K562 (cell line): ENCODE measurements at regions not wholly inside any gene's neighbourhood (a gene's known extent, or its start where the extent isn't known, plus 50 kb on each side); places are given as distances from the start of the nearest gene placed in this dataset.

ENCODE experiments used
- ATAC-seq: fragments of 200-7000 bp; cut with Tn5 transposase; 3 replicates; pipeline ENCODE4 v1.9.1; 2020; ENCODE audit warnings: moderate library complexity
- BruUV-seq: library from RNA; stranded (reverse); fragments of 400-500 nt; replicated peaks from 2 replicates; lab custom pipeline; 2021; lab: Mats Ljungman, UMichigan
- CTCF ChIA-PET: fragments of 300-600 bp; formaldehyde crosslinking; extraction: SDS; loops from one replicate; lab custom pipeline; 2021; ENCODE audit warnings: low intra/inter-chr PET ratio; lab: Yijun Ruan, JAX
- POLR2A ChIA-PET: fragments of 300-600, 350-650 bp; sonication (Branson Sonifier 250); formaldehyde crosslinking; extraction: SDS; loops from one replicate; lab custom pipeline; 2021; ENCODE audit warnings: antibody characterized with exemption, inconsistent platforms; lab: Yijun Ruan, JAX
- DNase-seq, 4 experiments: peaks; one replicate each; pipeline versions ENCODE4 v3.0.0 to v3.0.0-alpha.2; 2011 to 2018; ENCODE audit warnings: low spot score in 3 of 4, mixed read lengths in 3 of 4; ENCODE audit errors: extremely low read depth in 1 of 4
- FAIRE-seq: peaks from 2 replicates; lab custom pipeline; 2011; peaks lifted over from hg19 to GRCh38; lab: Jason Lieb, UNC
- H2AFZ ChIP-seq: 2 replicates; pipeline ENCODE4 v1.6.0; 2011; ENCODE audit warnings: low read depth, low read length, control low read depth, inconsistent platforms
- H3K27ac ChIP-seq: fragments of 200-600 bp; 3 replicates; pipeline ENCODE4 v1.8.0; 2011; ENCODE audit warnings: low read depth, mild to moderate bottlenecking, control low read depth, inconsistent platforms, low read length, moderate library complexity, mixed read lengths; ENCODE audit errors: extremely low read depth
- H3K27me3 ChIP-seq, 2 experiments: fragments of 300-600 bp in 1 of 2; 2 replicates in 1 of 2; 3 replicates in 1 of 2; pipeline versions ENCODE4 v1.6.0 to v1.8.0; 2011; ENCODE audit warnings: inconsistent platforms in 2 of 2, low read length in 2 of 2, mild to moderate bottlenecking in 1 of 2, mixed read lengths in 1 of 2, moderate library complexity in 1 of 2; ENCODE audit not compliant: control insufficient read depth in 2 of 2, insufficient read depth in 2 of 2
- H3K36me3 ChIP-seq: fragments of 300-600 bp; 3 replicates; pipeline ENCODE4 v1.8.0; 2011; ENCODE audit warnings: mild to moderate bottlenecking, low read length, inconsistent platforms; ENCODE audit not compliant: control insufficient read depth, insufficient read depth
- H3K4me1 ChIP-seq, 2 experiments: fragments of 200-600 bp in 1 of 2; replicated peaks in 1 of 2; 2 replicates in 1 of 2; 3 replicates in 1 of 2; pipeline versions ENCODE4 v1.5.1 to v1.8.0; 2011; ENCODE audit warnings: inconsistent platforms in 2 of 2, low read length in 2 of 2, mild to moderate bottlenecking in 1 of 2, mixed read lengths in 1 of 2, moderate library complexity in 1 of 2; ENCODE audit not compliant: control insufficient read depth in 2 of 2, insufficient read depth in 2 of 2
- H3K4me2 ChIP-seq: 2 replicates; pipeline ENCODE4 v1.6.1; 2011; ENCODE audit warnings: low read length, control low read depth, inconsistent platforms, mixed read lengths; ENCODE audit not compliant: insufficient read depth
- H3K4me3 ChIP-seq: fragments of 200-600 bp; sonication (generic), shearing (Covaris generic); 2 replicates; pipeline ENCODE4 v1.5.1; 2016; ENCODE audit warnings: control low read depth, inconsistent platforms
- H3K79me2 ChIP-seq: fragments of 200-600 bp; 3 replicates; pipeline ENCODE4 v1.8.0; 2011; ENCODE audit warnings: low read length, inconsistent platforms; ENCODE audit not compliant: control insufficient read depth, insufficient read depth
- H3K9ac ChIP-seq, 2 experiments: 2 replicates each; pipeline versions ENCODE4 v1.6.0 to v1.6.1; 2011; ENCODE audit warnings: low read depth in 2 of 2, low read length in 2 of 2, control low read depth in 1 of 2, inconsistent platforms in 1 of 2, mild to moderate bottlenecking in 1 of 2, mixed read lengths in 1 of 2; ENCODE audit not compliant: insufficient read depth in 1 of 2
- H3K9me1 ChIP-seq: one replicate; pipeline ENCODE4 v1.6.0; 2011; ENCODE audit warnings: inconsistent platforms, mild to moderate bottlenecking, low read length, moderate library complexity; ENCODE audit not compliant: control insufficient read depth, insufficient read depth
- H3K9me3 ChIP-seq: replicated peaks from 2 replicates; pipeline ENCODE4 v1.5.1; 2011; ENCODE audit warnings: low read depth, low read length, inconsistent platforms; ENCODE audit not compliant: control insufficient read depth, insufficient read depth
- H4K20me1 ChIP-seq: replicated peaks from 2 replicates; pipeline ENCODE4 v1.6.1; 2011; ENCODE audit warnings: low read length, inconsistent platforms, mixed read lengths; ENCODE audit not compliant: control insufficient read depth, insufficient read depth
- ARID1B ChIP-seq: fragments of 450-650 bp; IDR thresholded peaks from 2 replicates; pipeline ENCODE4 v1.6.1; 2016; ENCODE audit warnings: antibody characterized with exemption, mild to moderate bottlenecking, inconsistent platforms
- HMG20B ChIP-seq: fragments of 250-450 bp; sonication (Bioruptor Pico); IDR thresholded peaks from 2 replicates; pipeline ENCODE4 v1.5.0; 2021; ENCODE audit warnings: mild to moderate bottlenecking
- NCOA4 ChIP-seq: fragments of 450-650 bp; IDR thresholded peaks from 2 replicates; pipeline ENCODE4 v1.6.1; 2018; ENCODE audit warnings: mild to moderate bottlenecking; ENCODE audit not compliant: partially characterized antibody
- NCOR1 ChIP-seq: fragments of 450-650 bp; IDR thresholded peaks from 2 replicates; pipeline ENCODE4 v1.6.1; 2016; ENCODE audit warnings: mild to moderate bottlenecking, moderate library complexity
- ZFP1 ChIP-seq: fragments of 450-650 bp; formaldehyde crosslinking; IDR thresholded peaks from 2 replicates; pipeline ENCODE4 v1.4.0; 2020; ENCODE audit warnings: mild to moderate bottlenecking, mixed read lengths
- ZKSCAN8 ChIP-seq: fragments of 200-800 bp; sonication (Bioruptor generic); IDR thresholded peaks from 2 replicates; pipeline ENCODE4 v1.6.1; 2016; ENCODE audit warnings: missing genetic modification characterization, missing compliant biosample characterization
- ZNF444 ChIP-seq: fragments of 250-450 bp; sonication (Bioruptor Pico); IDR thresholded peaks from 2 replicates; pipeline ENCODE4 v1.4.0; 2020; ENCODE audit warnings: mild to moderate bottlenecking, moderate library complexity
- WGBS: fragments of 100-300 bp; shearing (Covaris generic); methylation state at CpG from one replicate; pipeline ENCODE4 v1.1.6; 2016; ENCODE audit warnings: low coverage, mixed read lengths; ENCODE audit not compliant: insufficient coverage; ENCODE audit errors: missing lambda C conversion rate; 5-methylcytosine and 5-hydroxymethylcytosine counted together
- in situ Hi-C: fragments of 300-500 bp; cut with MboI; formaldehyde crosslinking; loops from 4 replicates; pipeline ENCODE4 v1.15.0; 2018; ENCODE audit warnings: inconsistent platforms, mixed read lengths
- intact Hi-C: fragments of 100-400 bp; cut with micrococcal nuclease; formaldehyde crosslinking; loops from 2 replicates; pipeline ENCODE4 v1.14.2; 2022
- TF ChIP-seq, protein P1 (sequence below): sonication (generic); formaldehyde crosslinking; IDR thresholded peaks from 2 replicates; pipeline ENCODE4 v1.8.0; 2022; ENCODE audit warnings: missing genetic modification reagents, mild to moderate bottlenecking, borderline replicate concordance
- TF ChIP-seq, protein P2 (sequence below): fragments of 450-650 bp; IDR thresholded peaks from 2 replicates; pipeline ENCODE4 v1.6.1; 2016; ENCODE audit warnings: low read depth
- TF ChIP-seq, protein P3 (sequence below): IDR thresholded peaks from 2 replicates; pipeline ENCODE4 v1.6.1; 2012; ENCODE audit warnings: low read depth, low read length, improper control_type of control experiment, borderline replicate concordance

DNA sequence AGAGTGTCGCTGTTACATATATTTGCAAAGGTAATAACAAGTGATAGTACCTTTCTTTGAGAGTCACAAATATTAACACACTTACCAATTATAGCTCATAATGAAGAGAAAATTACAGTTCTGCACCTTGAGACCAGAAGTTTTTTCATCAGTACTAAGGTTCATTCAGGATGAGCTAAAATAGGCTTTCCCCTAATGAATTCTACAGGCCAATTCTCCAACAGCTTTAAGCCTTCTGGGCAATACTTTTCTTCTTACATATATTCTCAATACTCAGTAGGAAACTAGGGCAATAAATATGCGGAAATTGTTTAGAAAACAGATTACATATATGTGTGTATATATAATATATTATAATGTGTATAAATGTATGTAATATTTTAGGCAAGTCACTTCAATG lies 2672.8 kb upstream of the PCDH20 start:
- in situ Hi-C loops, result no loop called here
- 22% methylated on average over 2 of the region's 2 CpGs for WGBS

More for the DNA sequence above, 2672.8 kb upstream of the PCDH20 start:
- Histone ChIP-seq H3K9me1 (no peaks in the 10 kb centered on the region), H3K27me3 (no peaks in the 10 kb centered on the region), H4K20me1 (no peaks in the 10 kb centered on the region), H3K4me1 (no peaks in the 10 kb centered on the region), H3K9me3 (no peaks in the 10 kb centered on the region), H3K4me2 (no peak overlapping the region), H3K36me3 (no peaks in the 10 kb centered on the region), H3K79me2 (no peaks in the 10 kb centered on the region), H3K4me3 (no peak overlapping the region), H3K9ac (no peak overlapping the region), H3K27ac (no peak overlapping the region), H2AFZ (no peak overlapping the region)
- TF ChIP-seq ZFP1 (CRISPR knock-in tag), result no peak
- TF ChIP-seq, protein P1, sequence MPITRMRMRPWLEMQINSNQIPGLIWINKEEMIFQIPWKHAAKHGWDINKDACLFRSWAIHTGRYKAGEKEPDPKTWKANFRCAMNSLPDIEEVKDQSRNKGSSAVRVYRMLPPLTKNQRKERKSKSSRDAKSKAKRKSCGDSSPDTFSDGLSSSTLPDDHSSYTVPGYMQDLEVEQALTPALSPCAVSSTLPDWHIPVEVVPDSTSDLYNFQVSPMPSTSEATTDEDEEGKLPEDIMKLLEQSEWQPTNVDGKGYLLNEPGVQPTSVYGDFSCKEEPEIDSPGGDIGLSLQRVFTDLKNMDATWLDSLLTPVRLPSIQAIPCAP (CRISPR knock-in tag), result no peak
- TF ChIP-seq NCOA4, result no peak
- no peak for TF ChIP-seq ZKSCAN8 (CRISPR knock-in tag)
- TF ChIP-seq HMG20B (CRISPR knock-in tag), result no peak
- TF ChIP-seq, protein P2, sequence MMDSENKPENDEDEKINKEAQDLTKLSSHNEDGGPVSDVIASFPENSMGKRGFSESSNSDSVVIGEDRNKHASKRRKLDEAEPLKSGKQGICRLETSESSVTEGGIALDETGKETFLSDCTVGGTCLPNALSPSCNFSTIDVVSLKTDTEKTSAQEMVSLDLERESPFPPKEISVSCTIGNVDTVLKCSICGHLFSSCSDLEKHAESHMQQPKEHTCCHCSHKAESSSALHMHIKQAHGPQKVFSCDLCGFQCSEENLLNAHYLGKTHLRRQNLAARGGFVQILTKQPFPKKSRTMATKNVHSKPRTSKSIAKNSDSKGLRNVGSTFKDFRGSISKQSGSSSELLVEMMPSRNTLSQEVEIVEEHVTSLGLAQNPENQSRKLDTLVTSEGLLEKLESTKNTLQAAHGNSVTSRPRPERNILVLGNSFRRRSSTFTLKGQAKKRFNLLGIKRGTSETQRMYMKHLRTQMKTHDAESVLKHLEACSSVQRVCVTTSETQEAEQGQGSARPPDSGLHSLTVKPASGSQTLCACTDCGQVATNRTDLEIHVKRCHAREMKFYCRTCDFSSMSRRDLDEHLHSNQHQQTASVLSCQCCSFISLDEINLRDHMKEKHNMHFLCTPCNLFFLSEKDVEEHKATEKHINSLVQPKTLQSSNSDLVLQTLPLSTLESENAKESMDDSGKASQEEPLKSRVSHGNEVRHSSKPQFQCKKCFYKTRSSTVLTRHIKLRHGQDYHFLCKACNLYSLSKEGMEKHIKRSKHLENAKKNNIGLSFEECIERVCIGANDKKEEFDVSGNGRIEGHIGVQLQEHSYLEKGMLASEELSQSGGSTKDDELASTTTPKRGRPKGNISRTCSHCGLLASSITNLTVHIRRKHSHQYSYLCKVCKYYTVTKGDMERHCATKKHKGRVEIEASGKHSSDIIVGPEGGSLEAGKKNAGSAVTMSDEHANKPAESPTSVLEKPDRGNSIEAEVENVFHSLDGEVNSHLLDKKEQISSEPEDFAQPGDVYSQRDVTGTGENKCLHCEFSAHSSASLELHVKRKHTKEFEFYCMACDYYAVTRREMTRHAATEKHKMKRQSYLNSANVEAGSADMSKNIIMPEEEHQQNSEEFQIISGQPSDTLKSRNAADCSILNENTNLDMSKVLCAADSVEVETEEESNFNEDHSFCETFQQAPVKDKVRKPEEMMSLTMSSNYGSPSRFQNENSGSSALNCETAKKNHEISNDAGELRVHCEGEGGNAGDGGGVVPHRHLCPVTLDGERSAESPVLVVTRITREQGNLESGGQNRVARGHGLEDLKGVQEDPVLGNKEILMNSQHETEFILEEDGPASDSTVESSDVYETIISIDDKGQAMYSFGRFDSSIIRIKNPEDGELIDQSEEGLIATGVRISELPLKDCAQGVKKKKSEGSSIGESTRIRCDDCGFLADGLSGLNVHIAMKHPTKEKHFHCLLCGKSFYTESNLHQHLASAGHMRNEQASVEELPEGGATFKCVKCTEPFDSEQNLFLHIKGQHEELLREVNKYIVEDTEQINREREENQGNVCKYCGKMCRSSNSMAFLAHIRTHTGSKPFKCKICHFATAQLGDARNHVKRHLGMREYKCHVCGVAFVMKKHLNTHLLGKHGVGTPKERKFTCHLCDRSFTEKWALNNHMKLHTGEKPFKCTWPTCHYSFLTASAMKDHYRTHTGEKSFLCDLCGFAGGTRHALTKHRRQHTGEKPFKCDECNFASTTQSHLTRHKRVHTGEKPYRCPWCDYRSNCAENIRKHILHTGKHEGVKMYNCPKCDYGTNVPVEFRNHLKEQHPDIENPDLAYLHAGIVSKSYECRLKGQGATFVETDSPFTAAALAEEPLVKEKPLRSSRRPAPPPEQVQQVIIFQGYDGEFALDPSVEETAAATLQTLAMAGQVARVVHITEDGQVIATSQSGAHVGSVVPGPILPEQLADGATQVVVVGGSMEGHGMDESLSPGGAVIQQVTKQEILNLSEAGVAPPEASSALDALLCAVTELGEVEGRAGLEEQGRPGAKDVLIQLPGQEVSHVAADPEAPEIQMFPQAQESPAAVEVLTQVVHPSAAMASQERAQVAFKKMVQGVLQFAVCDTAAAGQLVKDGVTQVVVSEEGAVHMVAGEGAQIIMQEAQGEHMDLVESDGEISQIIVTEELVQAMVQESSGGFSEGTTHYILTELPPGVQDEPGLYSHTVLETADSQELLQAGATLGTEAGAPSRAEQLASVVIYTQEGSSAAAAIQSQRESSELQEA, result no peak
- TF ChIP-seq ARID1B, result no peak
- TF ChIP-seq NCOR1, result no peak
- TF ChIP-seq, protein P3, sequence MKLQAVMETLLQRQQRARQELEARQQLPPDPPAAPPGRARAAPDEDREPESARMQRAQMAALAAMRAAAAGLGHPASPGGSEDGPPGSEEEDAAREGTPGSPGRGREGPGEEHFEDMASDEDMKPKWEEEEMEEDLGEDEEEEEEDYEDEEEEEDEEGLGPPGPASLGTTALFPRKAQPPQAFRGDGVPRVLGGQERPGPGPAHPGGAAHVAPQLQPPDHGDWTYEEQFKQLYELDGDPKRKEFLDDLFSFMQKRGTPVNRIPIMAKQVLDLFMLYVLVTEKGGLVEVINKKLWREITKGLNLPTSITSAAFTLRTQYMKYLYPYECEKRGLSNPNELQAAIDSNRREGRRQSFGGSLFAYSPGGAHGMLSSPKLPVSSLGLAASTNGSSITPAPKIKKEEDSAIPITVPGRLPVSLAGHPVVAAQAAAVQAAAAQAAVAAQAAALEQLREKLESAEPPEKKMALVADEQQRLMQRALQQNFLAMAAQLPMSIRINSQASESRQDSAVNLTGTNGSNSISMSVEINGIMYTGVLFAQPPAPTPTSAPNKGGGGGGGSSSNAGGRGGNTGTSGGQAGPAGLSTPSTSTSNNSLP, result no peak
- no peak for TF ChIP-seq ZNF444 (CRISPR knock-in tag)
- intact Hi-C loops, result no loop called here
- DNase-seq (no peak), FAIRE-seq (no peak), ATAC-seq (no peak)
- POLR2A ChIA-PET, result no interaction called here
- CTCF ChIA-PET, result no interaction called here
- BruUV-seq, result no TSS peak
